ENCODE measurements at regions not wholly inside any gene's neighbourhood (a gene's known extent, or its start where the extent isn't known, plus 50 kb on each side); places are given as distances from the start of the nearest gene placed in this dataset.

GRCh38 chr9:106728860-106729259 lies 134.1 kb upstream of the ZNF462 start:
- intact Hi-C loops (cut with micrococcal nuclease): no loop called here

GRCh38 chr9:106731910-106732309 lies 131.1 kb upstream of the ZNF462 start:
- intact Hi-C loops (cut with micrococcal nuclease): no loop called here

DNA sequence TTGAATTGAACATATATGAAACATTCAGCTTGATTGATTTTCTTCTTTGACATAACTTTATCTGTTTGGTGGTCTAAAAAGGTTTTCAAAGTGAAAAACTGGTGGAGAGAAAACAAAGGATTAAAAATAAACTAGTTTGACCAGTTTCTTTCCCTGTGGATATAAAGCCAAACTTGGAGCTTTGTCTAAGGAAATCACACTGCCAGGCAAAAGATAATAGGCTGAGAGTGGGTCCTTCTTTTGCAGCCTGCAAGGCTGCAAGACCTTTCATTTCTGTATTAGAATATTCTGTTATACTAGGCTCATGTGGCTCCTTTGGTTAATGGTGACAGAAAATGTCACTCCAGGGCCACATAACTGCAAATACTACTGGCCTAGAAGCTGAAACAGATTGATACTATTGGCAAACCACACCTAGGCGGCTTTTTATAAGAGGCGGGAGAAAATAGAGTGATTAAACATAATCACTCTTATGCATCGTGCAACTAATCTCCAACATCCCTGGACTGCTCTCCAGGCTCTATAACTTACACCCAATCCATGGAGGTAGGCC lies 129.1 kb upstream of the ZNF462 start:
- intact Hi-C loops (cut with micrococcal nuclease): no loop called here

GRCh38 chr9:106737516-106737915 lies 125.5 kb upstream of the ZNF462 start:
- intact Hi-C loops (cut with micrococcal nuclease): no loop called here

DNA sequence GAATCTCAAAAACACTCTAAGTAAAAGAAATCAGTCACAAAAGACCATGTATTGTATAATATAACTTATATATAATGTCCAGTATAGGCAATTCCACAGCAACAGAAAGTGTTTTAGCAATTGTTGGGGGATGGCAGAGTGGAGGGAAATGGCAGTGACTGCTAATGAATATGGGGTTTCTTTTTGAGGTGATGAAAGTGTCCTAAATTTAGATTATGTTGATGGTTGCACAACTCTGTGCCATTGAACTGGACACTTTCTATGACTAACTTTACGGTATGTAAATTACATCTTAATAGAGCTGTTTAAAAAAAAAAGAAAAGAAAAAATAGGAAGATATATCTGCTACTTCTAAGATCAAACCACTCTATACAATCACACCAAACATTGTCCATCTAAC lies 124.9 kb upstream of the ZNF462 start:
- intact Hi-C loops (cut with micrococcal nuclease): no loop called here

GRCh38 chr9:106745457-106745856 lies 117.5 kb upstream of the ZNF462 start:
- intact Hi-C loops (cut with micrococcal nuclease): no loop called here

DNA sequence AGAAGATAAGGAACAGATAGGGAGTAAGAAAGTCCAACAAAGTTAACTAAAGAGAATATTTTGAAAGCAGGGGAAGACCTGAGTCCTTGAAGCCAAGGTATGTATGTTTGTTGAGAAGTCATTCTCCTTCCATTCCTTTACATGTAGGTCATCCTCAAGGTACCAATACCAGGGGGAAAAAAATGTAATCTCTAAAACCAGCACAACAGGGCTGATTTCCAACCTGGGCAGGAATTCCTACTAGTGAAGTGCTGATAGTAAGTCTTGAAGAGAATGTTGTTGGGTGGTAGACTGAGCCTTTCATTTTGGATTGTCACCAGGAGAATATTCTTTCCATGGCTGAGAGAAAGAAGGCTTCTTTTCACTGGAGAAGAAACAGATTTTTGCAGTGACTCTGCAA lies 117.1 kb upstream of the ZNF462 start:
- intact Hi-C loops (cut with micrococcal nuclease): no loop called here

- intact Hi-C loops (cut with micrococcal nuclease): no loop called here
These were observed 111.3 kb upstream of the ZNF462 start for GRCh38 chr9:106751681-106752080.

DNA sequence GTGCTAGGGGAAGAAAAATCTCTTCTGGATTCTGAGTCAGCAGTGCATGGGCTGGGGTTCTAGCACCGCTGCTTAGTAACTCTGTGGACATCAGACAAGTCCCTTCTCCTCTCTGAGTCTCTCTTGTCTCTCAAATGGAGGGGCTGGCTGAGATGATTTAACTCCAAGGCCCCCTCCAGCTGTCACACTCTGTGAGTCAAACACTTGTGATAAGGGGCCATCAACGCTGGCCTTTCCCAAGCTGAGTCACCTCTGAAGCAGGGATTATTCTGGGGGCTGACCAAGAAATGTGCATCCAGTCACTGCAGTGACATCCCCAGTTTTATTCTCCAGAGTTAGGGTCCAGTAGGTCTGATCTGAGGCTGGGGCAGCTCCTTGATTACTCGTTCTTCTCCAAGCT lies 110.4 kb upstream of the ZNF462 start:
- intact Hi-C loops (cut with micrococcal nuclease): no loop called here

GRCh38 chr9:106753155-106753671 lies 109.8 kb upstream of the ZNF462 start:
- intact Hi-C loops (cut with micrococcal nuclease): no loop called here

DNA sequence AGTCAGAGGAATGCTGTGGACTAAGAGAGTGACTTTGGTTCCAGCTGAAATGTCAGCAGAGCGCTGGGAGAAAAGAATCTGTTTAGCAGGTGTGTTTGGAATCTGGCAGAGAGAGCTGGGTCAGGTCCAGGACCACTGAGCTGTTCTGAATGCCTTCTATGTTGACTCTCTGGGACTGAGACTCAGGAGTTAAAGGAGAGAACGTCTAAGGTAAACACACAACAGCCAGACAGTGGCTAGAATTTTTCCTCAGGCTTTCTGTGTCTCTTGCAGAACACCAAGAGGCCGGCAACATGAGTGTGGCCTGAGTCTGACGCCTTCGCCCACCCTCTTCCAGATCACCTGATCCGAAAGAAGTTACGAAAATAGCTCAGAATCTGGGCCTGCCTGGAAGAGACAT lies 107.2 kb upstream of the ZNF462 start:
- intact Hi-C loops (cut with micrococcal nuclease): no loop called here

GRCh38 chr9:106757514-106757913 lies 105.5 kb upstream of the ZNF462 start:
- intact Hi-C loops (cut with micrococcal nuclease): no loop called here

DNA sequence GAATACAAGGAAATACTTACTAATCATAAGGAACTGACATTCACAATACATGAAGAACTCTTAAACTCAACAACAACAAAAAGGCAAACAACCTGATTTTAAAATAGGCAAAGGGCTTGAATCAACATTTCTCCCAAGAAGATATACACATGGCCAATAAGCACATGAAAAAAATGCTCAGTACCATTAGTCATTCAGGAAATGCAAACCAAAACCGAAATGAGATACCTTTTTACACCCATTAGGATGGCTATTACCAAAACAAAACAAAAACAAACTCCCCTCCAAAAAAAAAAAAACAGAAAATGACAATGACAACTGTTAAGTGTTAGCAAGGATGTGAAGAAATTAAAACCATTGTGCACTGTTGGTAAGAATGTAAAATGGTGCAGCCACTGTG lies 104.1 kb upstream of the ZNF462 start:
- intact Hi-C loops (cut with micrococcal nuclease): no loop called here

DNA sequence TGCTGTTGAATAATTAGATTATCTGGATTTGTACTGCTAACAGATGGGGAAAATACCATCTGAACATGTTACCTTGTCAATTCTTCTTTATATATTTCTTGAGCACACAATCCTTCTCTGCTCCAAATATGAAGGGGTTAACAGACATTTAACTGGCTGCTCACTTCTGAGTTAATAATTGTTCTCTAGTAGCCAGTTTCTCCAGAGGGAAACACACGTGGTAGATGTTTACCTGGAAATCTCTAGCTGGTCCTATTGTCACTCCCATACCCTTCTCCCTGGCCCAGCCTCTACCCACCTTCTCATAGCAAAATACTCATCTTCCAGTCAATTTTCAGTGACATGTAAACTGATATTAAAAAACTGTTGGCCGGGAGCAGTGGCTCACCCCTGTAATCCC lies 101.5 kb upstream of the ZNF462 start:
- intact Hi-C loops (cut with micrococcal nuclease): no loop called here

GRCh38 chr9:106766616-106767015 lies 96.3 kb upstream of the ZNF462 start:
- intact Hi-C loops (cut with micrococcal nuclease): no loop called here

DNA sequence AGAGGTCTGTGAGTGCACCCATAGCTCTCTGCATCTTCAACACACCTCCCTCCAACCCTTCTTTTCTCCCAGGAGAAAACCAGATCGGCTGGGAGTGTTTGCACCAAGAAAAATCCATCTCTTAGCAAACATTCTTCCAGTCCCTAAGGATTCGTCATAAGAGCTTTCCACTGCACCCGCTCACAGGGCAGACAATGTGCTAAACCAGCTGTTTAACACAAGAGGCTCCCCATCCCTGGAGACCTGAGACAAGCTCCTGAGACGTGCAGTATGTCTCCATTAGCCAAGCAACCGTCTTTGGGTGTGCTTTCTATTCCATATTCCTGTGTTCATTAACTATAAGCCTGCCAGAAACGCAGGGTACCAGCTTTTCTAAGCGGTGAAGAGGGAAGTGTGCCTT lies 93.6 kb upstream of the ZNF462 start:
- intact Hi-C loops (cut with micrococcal nuclease): no loop called here

- intact Hi-C loops (cut with micrococcal nuclease): no loop called here
These were observed 91.4 kb upstream of the ZNF462 start for GRCh38 chr9:106771608-106772007.

GRCh38 chr9:106772523-106773290 lies 90.3 kb upstream of the ZNF462 start:
- intact Hi-C loops (cut with micrococcal nuclease): no loop called here

DNA sequence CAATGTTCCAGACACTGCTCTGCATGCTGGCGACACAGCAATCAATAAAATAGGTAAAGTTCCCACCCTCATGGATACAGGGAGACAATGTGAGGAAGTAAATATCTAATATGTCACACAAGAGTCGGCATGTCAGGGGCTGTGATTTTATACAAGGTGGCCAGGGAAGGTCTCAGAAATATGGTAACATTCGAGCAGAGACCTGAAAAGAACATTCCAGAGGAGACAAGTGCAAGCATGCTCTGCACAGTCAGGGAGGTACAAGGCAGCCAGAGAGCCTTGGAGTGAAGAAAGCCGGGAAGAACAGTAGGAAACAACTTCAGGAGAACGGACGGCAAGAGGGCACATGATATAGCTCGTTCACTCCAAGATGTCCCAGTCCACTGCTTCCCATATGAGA lies 89.2 kb upstream of the ZNF462 start:
- intact Hi-C loops (cut with micrococcal nuclease): no loop called here

GRCh38 chr9:106775960-106776359 lies 87.0 kb upstream of the ZNF462 start:
- intact Hi-C loops (cut with micrococcal nuclease): no loop called here

DNA sequence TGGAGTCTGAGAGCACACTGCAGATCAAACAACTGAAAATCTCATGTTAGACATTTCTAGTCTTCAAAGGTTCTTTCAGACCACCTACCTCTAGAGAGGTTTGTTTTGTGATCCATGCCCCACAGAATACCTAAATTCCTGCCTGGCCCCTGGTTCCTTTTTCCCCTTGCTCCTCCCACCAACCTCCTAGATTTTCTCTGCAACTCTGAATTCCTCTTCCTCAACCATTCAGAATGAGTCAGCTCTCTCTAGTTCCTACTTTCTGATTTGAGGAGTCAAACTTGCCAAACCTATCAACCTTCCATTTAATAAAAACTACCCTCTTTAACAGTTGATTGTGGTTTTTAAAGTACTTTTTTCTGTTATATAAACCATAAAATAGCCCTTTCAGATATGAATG lies 83.2 kb upstream of the ZNF462 start:
- intact Hi-C loops (cut with micrococcal nuclease): no loop called here

DNA sequence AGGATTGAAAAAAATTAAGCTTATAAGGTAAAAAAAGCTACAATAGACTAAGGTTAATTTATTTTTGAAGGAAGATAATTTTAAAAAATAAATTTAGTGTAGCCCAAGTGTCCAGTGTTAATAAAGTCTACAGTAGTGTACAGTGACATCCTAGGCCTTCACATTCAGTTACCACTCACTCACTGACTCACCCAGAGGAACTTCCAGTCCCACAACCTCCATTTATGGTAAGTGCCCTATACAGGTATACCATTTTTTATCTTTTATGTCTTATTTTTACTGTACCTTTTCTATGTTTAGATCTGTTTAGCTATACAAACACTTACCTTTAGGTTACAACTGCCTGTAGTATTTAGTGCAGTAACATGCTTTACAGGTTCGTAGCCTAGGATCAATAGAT lies 79.8 kb upstream of the ZNF462 start:
- intact Hi-C loops (cut with micrococcal nuclease): no loop called here

- intact Hi-C loops (cut with micrococcal nuclease): no loop called here
These were observed 78.9 kb upstream of the ZNF462 start for GRCh38 chr9:106784076-106784475.
